NCI-H146 treated with DMSO at 0.1 percent for 48 hours (cell line): ENCODE measurements at regions not wholly inside any gene's neighbourhood (a gene's known extent, or its start where the extent isn't known, plus 50 kb on each side); places are given as distances from the start of the nearest gene placed in this dataset.

Experiments used
- DNase-seq: peaks from one replicate; lab custom pipeline; 2025; ENCODE audit not compliant: unreplicated experiment; lab: John Stamatoyannopoulos, UW

- DNase-seq: no peak
These were observed 332.0 kb downstream of the CBLN1 start for GRCh38 chr16:48949636-48950035.

- DNase-seq: no peak
These were observed 332.7 kb downstream of the CBLN1 start for GRCh38 chr16:48948911-48949310.

GRCh38 chr16:48947371-48947713, 334.3 kb downstream of the CBLN1 start:
- no peak for DNase-seq

GRCh38 chr16:48946686-48947370, 334.8 kb downstream of the CBLN1 start:
- no peak for DNase-seq

GRCh38 chr16:48942996-48943395, 333.0 kb upstream of the N4BP1 start:
- no peak for DNase-seq

- no peak for DNase-seq
These were observed 326.8 kb upstream of the N4BP1 start for GRCh38 chr16:48936811-48937210.

GRCh38 chr16:48932216-48932855, 322.4 kb upstream of the N4BP1 start:
- DNase-seq: no peak

- no peak for DNase-seq
These were observed 321.1 kb upstream of the N4BP1 start for GRCh38 chr16:48930951-48931553.

- DNase-seq: no peak
These were observed 309.8 kb upstream of the N4BP1 start for GRCh38 chr16:48919791-48920190.

- DNase-seq: no peak
These were observed 308.7 kb upstream of the N4BP1 start for GRCh38 chr16:48918520-48919258.

GRCh38 chr16:48916566-48916965, 306.6 kb upstream of the N4BP1 start:
- DNase-seq: no peak

- DNase-seq: no peak
These were observed 304.1 kb upstream of the N4BP1 start for GRCh38 chr16:48914070-48914469.

- no peak for DNase-seq
These were observed 303.4 kb upstream of the N4BP1 start for GRCh38 chr16:48913384-48913783.

- DNase-seq: no peak
These were observed 302.4 kb upstream of the N4BP1 start for GRCh38 chr16:48912360-48912759.

- DNase-seq: no peak
These were observed 301.7 kb upstream of the N4BP1 start for GRCh38 chr16:48911700-48912099.

- no peak for DNase-seq
These were observed 300.2 kb upstream of the N4BP1 start for GRCh38 chr16:48910214-48910613.

- DNase-seq: no peak
These were observed 299.3 kb upstream of the N4BP1 start for GRCh38 chr16:48909231-48909630.

GRCh38 chr16:48907906-48908634, 298.1 kb upstream of the N4BP1 start:
- no peak for DNase-seq

- DNase-seq: no peak
These were observed 295.9 kb upstream of the N4BP1 start for GRCh38 chr16:48905632-48906505.

- no peak for DNase-seq
These were observed 294.4 kb upstream of the N4BP1 start for GRCh38 chr16:48904333-48904732.
